ENCODE measurements at regions not wholly inside any gene's neighbourhood (a gene's known extent, or its start where the extent isn't known, plus 50 kb on each side); places are given as distances from the start of the nearest gene placed in this dataset.

DNA sequence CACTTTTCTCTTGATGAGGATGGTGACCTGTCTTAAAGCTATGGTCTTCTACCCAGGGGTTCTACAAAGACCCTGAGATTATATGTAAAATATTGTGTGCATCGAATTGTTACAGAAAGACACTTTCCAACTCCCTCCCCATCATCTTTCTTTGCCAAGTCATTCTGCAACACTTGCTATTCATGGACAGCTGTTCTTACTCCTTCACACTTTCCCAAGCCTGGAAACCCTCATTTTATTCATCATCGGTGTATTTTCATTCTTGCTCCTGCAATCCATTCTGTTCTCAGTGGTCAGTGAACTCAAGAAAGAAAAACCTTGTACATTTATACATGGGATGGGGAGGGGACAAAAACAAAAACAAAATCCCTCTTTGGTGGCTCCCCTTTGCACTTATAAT lies 90.5 kb upstream of the STXBP6 start:
- Histone ChIP-seq H3K27ac (ENCODE audit: insufficient read depth, low read depth, low read length, poor library complexity, severe bottlenecking) (no peak overlapping the region), H3K27me3 (ENCODE audit: control insufficient read depth, insufficient read depth, low read length, poor library complexity, severe bottlenecking) (no peaks in the 10 kb centered on the region), H3K4me1 (ENCODE audit: control insufficient read depth, insufficient read depth, low read length) (no peaks in the 10 kb centered on the region), H3K4me3 (ENCODE audit: insufficient read depth, low read depth, low read length) (no peak overlapping the region), H3K36me3 (ENCODE audit: control insufficient read depth, insufficient read depth, low read length) (no peaks in the 10 kb centered on the region), H3K9me3 (ENCODE audit: control insufficient read depth, low read length) (no peaks in the 10 kb centered on the region)
- 90 to 93% methylated on average over 2 of the region's 2 CpGs for WGBS, 2 experiments

DNA sequence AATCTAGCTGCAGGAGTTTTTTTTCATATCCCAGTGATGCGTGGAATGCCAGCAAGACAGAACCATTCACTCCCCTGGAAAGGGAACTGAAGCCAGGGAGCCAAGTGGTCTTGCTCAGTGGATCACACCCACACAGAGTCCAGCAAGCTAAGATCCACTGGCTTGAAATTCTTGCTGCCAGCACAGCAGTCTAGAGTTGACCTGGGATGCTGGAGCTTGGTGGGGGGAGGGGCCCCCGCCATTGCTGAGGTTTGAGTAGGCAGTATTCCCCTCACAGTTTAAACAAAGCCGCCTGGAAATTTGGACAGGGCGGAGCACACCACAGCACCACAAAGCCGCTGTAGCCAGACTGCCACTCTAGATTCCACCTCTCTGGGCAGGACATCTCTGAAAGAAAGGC lies 86.9 kb upstream of the STXBP6 start:
- Histone ChIP-seq H3K4me3 (ENCODE audit: insufficient read depth, low read depth, low read length) (no peak overlapping the region), H3K27ac (ENCODE audit: insufficient read depth, low read depth, low read length, poor library complexity, severe bottlenecking) (no peak overlapping the region), H3K4me1 (ENCODE audit: control insufficient read depth, insufficient read depth, low read length) (no peaks in the 10 kb centered on the region), H3K27me3 (ENCODE audit: control insufficient read depth, insufficient read depth, low read length, poor library complexity, severe bottlenecking) (peaks cover 4% of the 10 kb centered on the region), H3K36me3 (ENCODE audit: control insufficient read depth, insufficient read depth, low read length) (no peaks in the 10 kb centered on the region), H3K9me3 (ENCODE audit: control insufficient read depth, low read length) (no peaks in the 10 kb centered on the region)
- 84 to 85% methylated on average over 5 of the region's 5 CpGs for WGBS, 2 experiments

DNA sequence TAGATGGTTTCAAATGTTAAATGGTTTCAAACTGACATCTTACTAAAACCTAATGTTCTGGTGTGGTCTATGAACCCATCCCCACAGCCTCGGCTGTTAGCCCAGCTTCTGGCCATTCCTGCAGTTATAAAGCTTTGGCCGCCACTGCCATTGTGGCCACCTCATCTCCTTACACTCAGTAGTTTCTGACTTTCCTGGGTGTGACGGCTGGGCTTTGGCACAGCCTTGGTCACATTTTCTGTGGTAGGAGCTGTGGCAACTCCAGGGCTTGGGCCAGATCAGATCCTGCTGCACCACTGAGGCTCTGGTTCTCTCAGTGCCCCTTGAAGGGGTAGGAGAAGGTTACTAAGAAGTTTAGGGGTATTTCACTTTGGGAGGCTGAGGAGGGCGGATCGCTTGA lies 84.2 kb upstream of the STXBP6 start:
- 86 to 87% methylated on average over 5 of the region's 5 CpGs for WGBS, 2 experiments
- no peaks in the 10 kb centered on the region for H3K4me1 ChIP-seq (ENCODE audit: control insufficient read depth, insufficient read depth, low read length)
- no peaks in the 10 kb centered on the region for H3K36me3 ChIP-seq (ENCODE audit: control insufficient read depth, insufficient read depth, low read length)
- H3K27ac ChIP-seq (ENCODE audit: insufficient read depth, low read depth, low read length, poor library complexity, severe bottlenecking) = no peak overlapping the region
- no peaks in the 10 kb centered on the region for H3K9me3 ChIP-seq (ENCODE audit: control insufficient read depth, low read length)
- peaks cover 4% of the 10 kb centered on the region for H3K27me3 ChIP-seq (ENCODE audit: control insufficient read depth, insufficient read depth, low read length, poor library complexity, severe bottlenecking)
- no peak overlapping the region for H3K4me3 ChIP-seq (ENCODE audit: insufficient read depth, low read depth, low read length)

DNA sequence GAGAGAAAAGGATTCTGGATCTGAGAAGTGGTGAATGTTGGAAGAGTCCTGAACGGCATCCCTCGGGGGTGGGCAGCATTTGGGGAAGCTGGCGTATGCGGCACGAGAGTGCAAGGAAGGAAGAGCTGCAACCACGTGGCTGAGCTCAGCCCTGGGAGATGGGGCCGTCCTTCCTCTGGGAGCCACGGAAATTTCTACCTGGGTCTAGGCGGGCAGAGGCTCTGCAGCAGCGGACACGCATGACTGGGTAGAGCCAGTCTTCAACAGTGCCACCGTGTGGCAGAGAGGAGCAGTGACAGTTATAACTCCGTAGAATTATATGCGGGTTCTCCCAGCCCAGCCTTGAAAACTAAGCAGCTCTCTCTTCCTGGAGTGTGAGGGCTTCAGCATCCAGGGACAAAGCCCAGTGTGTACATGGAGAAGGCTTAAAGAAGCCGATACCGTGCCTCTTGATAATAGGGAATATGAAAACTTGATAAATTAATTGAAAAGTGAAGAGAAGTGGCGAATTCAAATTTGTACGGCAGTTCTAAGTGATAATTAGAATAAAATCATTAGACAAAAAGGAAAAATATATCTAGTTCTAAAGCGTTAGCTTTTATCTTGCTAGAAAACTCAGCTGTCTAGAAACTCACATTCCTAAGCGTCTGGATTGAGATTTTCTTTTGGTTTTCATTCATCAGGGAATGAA lies 82.9 kb upstream of the STXBP6 start:
- Histone ChIP-seq H3K27me3 (ENCODE audit: control insufficient read depth, insufficient read depth, low read length, poor library complexity, severe bottlenecking) (peaks cover 4% of the 10 kb centered on the region), H3K36me3 (ENCODE audit: control insufficient read depth, insufficient read depth, low read length) (no peaks in the 10 kb centered on the region), H3K4me1 (ENCODE audit: control insufficient read depth, insufficient read depth, low read length) (no peaks in the 10 kb centered on the region), H3K27ac (ENCODE audit: insufficient read depth, low read depth, low read length, poor library complexity, severe bottlenecking) (no peak overlapping the region), H3K4me3 (ENCODE audit: insufficient read depth, low read depth, low read length) (no peak overlapping the region), H3K9me3 (ENCODE audit: control insufficient read depth, low read length) (no peaks in the 10 kb centered on the region)
- 23 to 26% methylated on average over 19 to 20 of the region's 20 CpGs for WGBS, 2 experiments

DNA sequence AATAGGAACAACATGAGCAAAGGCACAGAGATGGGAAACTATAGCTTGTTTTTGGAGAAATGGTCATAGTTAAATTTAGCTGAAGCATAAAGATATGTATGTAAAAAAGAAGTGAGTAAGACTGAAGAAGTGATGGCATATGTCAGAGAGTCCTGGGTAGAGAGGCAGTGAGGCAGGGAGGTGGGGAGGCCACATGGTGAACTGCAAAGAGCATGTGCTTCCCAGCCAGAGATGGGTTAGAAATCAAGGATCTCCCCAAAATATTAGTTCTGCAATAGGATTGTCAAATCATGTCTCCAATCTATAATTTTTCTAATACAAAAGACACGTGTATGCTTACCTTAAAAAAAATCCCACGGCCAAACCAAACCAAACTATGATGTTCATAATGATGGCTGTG lies 82.1 kb upstream of the STXBP6 start:
- no peaks in the 10 kb centered on the region for H3K9me3 ChIP-seq (ENCODE audit: control insufficient read depth, low read length)
- WGBS, 2 experiments = 100% methylated on average over 2 of the region's 2 CpGs; no CpG with 5 or more reads in 1 of the 2 experiments
- H3K4me1 ChIP-seq (ENCODE audit: control insufficient read depth, insufficient read depth, low read length) = no peaks in the 10 kb centered on the region
- peaks cover 4% of the 10 kb centered on the region for H3K27me3 ChIP-seq (ENCODE audit: control insufficient read depth, insufficient read depth, low read length, poor library complexity, severe bottlenecking)
- no peak overlapping the region for H3K27ac ChIP-seq (ENCODE audit: insufficient read depth, low read depth, low read length, poor library complexity, severe bottlenecking)
- no peak overlapping the region for H3K4me3 ChIP-seq (ENCODE audit: insufficient read depth, low read depth, low read length)
- no peaks in the 10 kb centered on the region for H3K36me3 ChIP-seq (ENCODE audit: control insufficient read depth, insufficient read depth, low read length)

DNA sequence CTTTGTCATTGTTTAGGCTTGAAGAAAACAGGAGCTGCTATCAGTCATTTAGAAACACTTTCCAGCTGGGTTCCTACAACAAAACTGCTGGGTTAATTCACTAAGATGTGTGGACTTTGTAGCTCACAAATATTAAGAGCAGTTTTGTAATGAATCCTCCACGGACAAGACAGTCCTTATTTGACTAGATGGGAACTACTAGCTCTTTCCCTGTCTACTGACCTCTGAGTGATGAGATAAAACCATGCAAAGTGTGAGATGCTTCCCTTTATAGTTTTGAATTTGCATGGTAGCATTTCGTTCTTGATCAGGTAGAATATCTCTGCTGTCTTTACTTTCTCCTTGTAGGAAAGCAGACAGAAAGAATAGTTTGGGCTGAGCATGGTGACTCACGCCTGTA lies 72.9 kb upstream of the STXBP6 start:
- Histone ChIP-seq H3K27ac (ENCODE audit: insufficient read depth, low read depth, low read length, poor library complexity, severe bottlenecking) (no peak overlapping the region), H3K27me3 (ENCODE audit: control insufficient read depth, insufficient read depth, low read length, poor library complexity, severe bottlenecking) (no peaks in the 10 kb centered on the region), H3K4me3 (ENCODE audit: insufficient read depth, low read depth, low read length) (no peak overlapping the region), H3K36me3 (ENCODE audit: control insufficient read depth, insufficient read depth, low read length) (no peaks in the 10 kb centered on the region), H3K4me1 (ENCODE audit: control insufficient read depth, insufficient read depth, low read length) (no peaks in the 10 kb centered on the region), H3K9me3 (ENCODE audit: control insufficient read depth, low read length) (no peaks in the 10 kb centered on the region)
- 89 to 96% methylated on average over 3 of the region's 3 CpGs for WGBS, 2 experiments

DNA sequence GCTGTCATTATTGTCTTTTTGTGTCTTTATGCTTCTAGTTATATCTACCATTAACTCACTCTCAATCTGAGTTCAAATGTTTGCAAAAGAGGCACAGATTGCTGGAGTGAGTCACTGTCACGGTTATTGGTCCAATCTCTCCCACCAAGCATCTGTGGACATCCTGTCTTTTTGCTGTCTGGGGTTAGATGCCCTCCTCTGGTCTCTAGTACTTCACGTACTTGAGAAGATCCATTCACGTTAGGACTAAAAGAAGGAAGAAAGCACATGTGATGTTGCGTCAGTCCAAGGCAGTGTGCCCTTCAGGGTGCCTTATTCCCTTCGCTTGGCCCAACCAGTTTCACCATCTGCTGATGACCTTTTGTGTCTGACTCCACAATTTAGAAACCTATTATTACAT lies 72.3 kb upstream of the STXBP6 start:
- Histone ChIP-seq H3K9me3 (ENCODE audit: control insufficient read depth, low read length) (no peaks in the 10 kb centered on the region), H3K36me3 (ENCODE audit: control insufficient read depth, insufficient read depth, low read length) (no peaks in the 10 kb centered on the region), H3K27me3 (ENCODE audit: control insufficient read depth, insufficient read depth, low read length, poor library complexity, severe bottlenecking) (no peaks in the 10 kb centered on the region), H3K4me3 (ENCODE audit: insufficient read depth, low read depth, low read length) (no peak overlapping the region), H3K27ac (ENCODE audit: insufficient read depth, low read depth, low read length, poor library complexity, severe bottlenecking) (no peak overlapping the region), H3K4me1 (ENCODE audit: control insufficient read depth, insufficient read depth, low read length) (no peaks in the 10 kb centered on the region)
- 92 to 93% methylated on average over 5 of the region's 5 CpGs for WGBS, 2 experiments

DNA sequence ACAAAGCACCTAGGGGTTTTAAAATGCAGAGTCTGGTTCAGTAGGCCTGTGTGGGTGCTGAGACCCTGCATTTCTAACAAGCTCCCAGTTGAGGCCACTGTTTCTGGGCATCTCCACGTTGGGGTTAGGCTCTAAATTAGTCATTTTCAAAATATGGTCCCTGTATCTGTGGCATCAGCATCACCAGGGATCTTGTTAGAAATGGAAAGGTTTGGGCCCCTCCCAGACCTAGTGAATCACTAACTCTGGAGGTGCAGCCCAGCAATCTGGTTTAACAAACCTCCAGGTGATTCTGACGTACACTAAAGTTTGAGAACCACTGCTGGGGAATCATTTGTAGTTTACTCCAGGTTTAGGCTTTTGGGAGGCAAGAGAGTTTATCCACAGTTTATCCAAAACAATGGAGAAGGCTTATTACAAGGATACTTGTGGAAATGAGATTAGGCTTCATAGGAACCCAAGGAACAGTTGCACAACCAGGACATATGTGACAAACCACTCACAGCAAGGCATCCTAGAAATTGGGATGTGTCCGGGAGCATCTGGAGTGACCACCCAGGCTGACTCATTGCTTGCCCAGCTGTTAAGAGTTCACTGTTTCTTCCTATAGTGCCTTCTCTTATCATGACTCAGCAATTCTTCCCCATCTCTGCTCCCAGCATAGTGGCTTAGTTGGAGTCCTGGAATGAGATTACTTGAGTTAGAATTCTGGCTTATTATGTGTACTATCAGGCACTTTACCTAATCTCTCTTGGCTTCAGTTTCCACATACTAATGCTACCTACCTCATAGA lies 71.6 kb upstream of the STXBP6 start:
- Histone ChIP-seq H3K27ac (ENCODE audit: insufficient read depth, low read depth, low read length, poor library complexity, severe bottlenecking) (no peak overlapping the region), H3K4me1 (ENCODE audit: control insufficient read depth, insufficient read depth, low read length) (no peaks in the 10 kb centered on the region), H3K4me3 (ENCODE audit: insufficient read depth, low read depth, low read length) (no peak overlapping the region), H3K27me3 (ENCODE audit: control insufficient read depth, insufficient read depth, low read length, poor library complexity, severe bottlenecking) (no peaks in the 10 kb centered on the region), H3K9me3 (ENCODE audit: control insufficient read depth, low read length) (no peaks in the 10 kb centered on the region), H3K36me3 (ENCODE audit: control insufficient read depth, insufficient read depth, low read length) (no peaks in the 10 kb centered on the region)
- 86 to 88% methylated on average over 3 of the region's 3 CpGs for WGBS, 2 experiments

DNA sequence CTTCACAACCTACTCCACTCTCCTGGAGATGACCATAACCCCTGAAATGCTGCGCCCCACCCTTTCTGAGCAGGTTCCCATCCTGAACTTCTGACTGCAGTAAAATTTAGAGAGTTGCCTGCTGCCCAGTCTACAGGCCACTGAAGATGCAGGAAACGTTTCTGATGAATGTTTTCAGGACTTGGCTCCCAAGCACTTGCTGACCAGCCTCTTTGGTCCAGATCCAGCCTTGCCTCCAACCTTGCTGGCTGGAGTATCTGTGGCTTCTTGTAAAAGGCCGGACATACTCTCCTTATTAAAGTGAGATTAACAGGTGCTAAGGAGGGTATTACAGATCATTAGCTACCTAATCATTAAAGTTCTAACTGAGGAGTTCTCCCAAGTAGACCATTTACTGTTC lies 70.3 kb upstream of the STXBP6 start:
- H3K4me3 ChIP-seq (ENCODE audit: insufficient read depth, low read depth, low read length) = no peak overlapping the region
- H3K27me3 ChIP-seq (ENCODE audit: control insufficient read depth, insufficient read depth, low read length, poor library complexity, severe bottlenecking) = no peaks in the 10 kb centered on the region
- no peaks in the 10 kb centered on the region for H3K4me1 ChIP-seq (ENCODE audit: control insufficient read depth, insufficient read depth, low read length)
- no peaks in the 10 kb centered on the region for H3K36me3 ChIP-seq (ENCODE audit: control insufficient read depth, insufficient read depth, low read length)
- H3K9me3 ChIP-seq (ENCODE audit: control insufficient read depth, low read length) = no peaks in the 10 kb centered on the region
- H3K27ac ChIP-seq (ENCODE audit: insufficient read depth, low read depth, low read length, poor library complexity, severe bottlenecking) = no peak overlapping the region
- WGBS, 2 experiments = 89 to 92% methylated on average over 2 to 3 of the region's 3 CpGs

DNA sequence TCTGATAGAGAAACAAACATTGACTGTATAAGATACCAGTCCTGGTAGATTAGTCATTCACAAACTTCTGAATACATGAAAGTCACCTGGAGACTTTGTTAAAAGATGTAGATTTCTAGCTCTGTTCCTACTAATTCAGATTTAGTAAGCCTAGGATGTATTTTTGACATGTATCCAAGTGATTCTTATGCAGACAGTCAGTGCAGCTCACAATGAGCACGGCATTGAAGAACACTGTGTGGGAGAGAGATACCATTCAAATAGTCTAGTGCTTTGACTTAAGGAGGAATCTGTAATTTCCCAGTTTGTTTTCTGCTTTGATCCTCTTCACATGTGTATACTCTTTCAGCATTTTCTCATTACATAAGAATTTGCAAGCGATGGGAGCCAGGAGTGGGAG lies 68.7 kb upstream of the STXBP6 start:
- H3K27me3 ChIP-seq (ENCODE audit: control insufficient read depth, insufficient read depth, low read length, poor library complexity, severe bottlenecking) = no peaks in the 10 kb centered on the region
- no peaks in the 10 kb centered on the region for H3K4me1 ChIP-seq (ENCODE audit: control insufficient read depth, insufficient read depth, low read length)
- H3K4me3 ChIP-seq (ENCODE audit: insufficient read depth, low read depth, low read length) = no peak overlapping the region
- H3K36me3 ChIP-seq (ENCODE audit: control insufficient read depth, insufficient read depth, low read length) = no peaks in the 10 kb centered on the region
- no peak overlapping the region for H3K27ac ChIP-seq (ENCODE audit: insufficient read depth, low read depth, low read length, poor library complexity, severe bottlenecking)
- H3K9me3 ChIP-seq (ENCODE audit: control insufficient read depth, low read length) = no peaks in the 10 kb centered on the region
- 88 to 98% methylated on average over 2 of the region's 2 CpGs for WGBS, 2 experiments

All from ectodermal cell (in vitro differentiated cells).